Gastrocnemius medialis (tissue), 4 donors: ENCODE measurements at regions not wholly inside any gene's neighbourhood (a gene's known extent, or its start where the extent isn't known, plus 50 kb on each side); places are given as distances from the start of the nearest gene placed in this dataset.

Source experiments
- ATAC-seq, 2 donors: fragments of 150-250 bp; one replicate each; pipeline ENCODE4 v1.9.1; 2016
- DNase-seq, 2 donors: peaks; one replicate each; pipeline ENCODE4 v3.0.0-alpha.2; 2019
- H3K27ac ChIP-seq, 4 donors: fragments of 200-600 bp; sonication (generic); 1 replicate in 1 of 4; 2 replicates in 3 of 4; pipeline ENCODE4 v1.5.1; 2016 to 2018; ENCODE audit warnings: mild to moderate bottlenecking in 2 of 4, moderate library complexity in 1 of 4
- H3K27me3 ChIP-seq, 3 donors: fragments of 200-600 bp; sonication (generic) in 2 of 3; 1 replicate in 1 of 3; 2 replicates in 2 of 3; pipeline versions ENCODE4 v1.5.1 to v1.6.0; 2016 to 2019; ENCODE audit warnings: mild to moderate bottlenecking in 1 of 3, moderate library complexity in 1 of 3
- H3K36me3 ChIP-seq, 2 donors: fragments of 200-600 bp; sonication (generic) in 1 of 2; one replicate each; pipeline ENCODE4 v1.5.1; 2017 to 2018
- H3K4me1 ChIP-seq, 2 donors: fragments of 200-600 bp; sonication (generic) in 1 of 2; one replicate each; pipeline ENCODE4 v1.5.1; 2016 to 2017; ENCODE audit warnings: mild to moderate bottlenecking in 2 of 2
- H3K4me3 ChIP-seq, 4 donors: fragments of 200-600 bp; sonication (generic) in 3 of 4; 1 replicate in 1 of 4; 2 replicates in 3 of 4; pipeline ENCODE4 v1.5.1; 2016 to 2019; ENCODE audit warnings: mild to moderate bottlenecking in 2 of 4
- H3K9me3 ChIP-seq, 3 donors: fragments of 200-600 bp; sonication (generic) in 2 of 3; 1 replicate in 1 of 3; 2 replicates in 2 of 3; pipeline ENCODE4 v1.5.1; 2016 to 2019
- POLR2A ChIP-seq, 2 donors: fragments of 450-650 bp; IDR thresholded peaks; one replicate each; pipeline ENCODE4 v1.6.1; 2017; ENCODE audit warnings: antibody characterized with exemption in 2 of 2, mild to moderate bottlenecking in 2 of 2, moderate library complexity in 2 of 2
- in situ Hi-C, 4 donors: fragments of 200-750 bp; cut with MboI; loops; one replicate each; pipeline versions ENCODE4 v1.15.0 to v1.8.0; 2017; ENCODE audit warnings: low sequenced_read_pairs in 4 of 4
- intact Hi-C: fragments of 100-400 bp; cut with DNase I; formaldehyde crosslinking; loops from one replicate; pipeline ENCODE4 v1.15.1; 2023; ENCODE audit warnings: low total_unique reads
- TF ChIP-seq, protein P1 (sequence below), 5 experiments: fragments of 450-650 bp in 3 of 5; fragments of 200-600 bp in 2 of 5; sonication (generic) in 2 of 5; IDR thresholded peaks in 4 of 5; conservative IDR thresholded peaks in 1 of 5; 1 replicate in 4 of 5; 2 replicates in 1 of 5; pipeline ENCODE4 v1.5.1; 2016 to 2019; ENCODE audit warnings: antibody characterized with exemption in 5 of 5, mild to moderate bottlenecking in 3 of 5, moderate library complexity in 3 of 5

DNA sequence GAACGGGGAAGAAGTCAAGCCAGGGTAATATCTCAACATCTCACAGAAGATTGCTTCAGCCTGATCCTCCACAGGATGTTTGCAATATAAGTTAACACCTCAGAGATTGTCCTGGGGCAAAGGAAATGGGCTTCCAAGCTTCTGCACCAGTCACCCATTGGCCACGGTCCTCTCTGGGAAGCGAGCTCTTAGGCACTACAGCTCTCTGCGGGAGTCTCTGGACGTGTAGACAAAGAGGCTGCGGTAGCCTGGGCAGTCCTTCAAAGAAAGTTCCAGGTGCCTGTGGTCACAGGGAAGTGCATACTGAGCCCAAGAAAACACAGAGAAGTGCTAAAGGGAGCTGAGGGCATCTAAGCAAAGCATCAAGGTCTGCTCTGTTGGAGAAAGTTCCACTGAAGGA lies 805.7 kb downstream of the DIAPH3 start:
- TF ChIP-seq, protein P1, sequence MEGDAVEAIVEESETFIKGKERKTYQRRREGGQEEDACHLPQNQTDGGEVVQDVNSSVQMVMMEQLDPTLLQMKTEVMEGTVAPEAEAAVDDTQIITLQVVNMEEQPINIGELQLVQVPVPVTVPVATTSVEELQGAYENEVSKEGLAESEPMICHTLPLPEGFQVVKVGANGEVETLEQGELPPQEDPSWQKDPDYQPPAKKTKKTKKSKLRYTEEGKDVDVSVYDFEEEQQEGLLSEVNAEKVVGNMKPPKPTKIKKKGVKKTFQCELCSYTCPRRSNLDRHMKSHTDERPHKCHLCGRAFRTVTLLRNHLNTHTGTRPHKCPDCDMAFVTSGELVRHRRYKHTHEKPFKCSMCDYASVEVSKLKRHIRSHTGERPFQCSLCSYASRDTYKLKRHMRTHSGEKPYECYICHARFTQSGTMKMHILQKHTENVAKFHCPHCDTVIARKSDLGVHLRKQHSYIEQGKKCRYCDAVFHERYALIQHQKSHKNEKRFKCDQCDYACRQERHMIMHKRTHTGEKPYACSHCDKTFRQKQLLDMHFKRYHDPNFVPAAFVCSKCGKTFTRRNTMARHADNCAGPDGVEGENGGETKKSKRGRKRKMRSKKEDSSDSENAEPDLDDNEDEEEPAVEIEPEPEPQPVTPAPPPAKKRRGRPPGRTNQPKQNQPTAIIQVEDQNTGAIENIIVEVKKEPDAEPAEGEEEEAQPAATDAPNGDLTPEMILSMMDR (IDR thresholded peaks at IDR 0.05 in 4 of 5, conservative IDR thresholded peaks at IDR 0.05 in 1 of 5) = no peak
- no peak for TF ChIP-seq POLR2A (IDR thresholded peaks at IDR 0.05)
- H3K27ac ChIP-seq = no peak overlapping the region
- in situ Hi-C loops = no loop called here
- no peaks in the 10 kb centered on the region for H3K27me3 ChIP-seq
- DNase-seq (no peak), ATAC-seq (no peak)
- no peaks in the 10 kb centered on the region for H3K9me3 ChIP-seq
- no peaks in the 10 kb centered on the region for H3K4me1 ChIP-seq
- intact Hi-C loops = no loop called here
- no peak overlapping the region for H3K4me3 ChIP-seq
- H3K36me3 ChIP-seq = no peaks in the 10 kb centered on the region

DNA sequence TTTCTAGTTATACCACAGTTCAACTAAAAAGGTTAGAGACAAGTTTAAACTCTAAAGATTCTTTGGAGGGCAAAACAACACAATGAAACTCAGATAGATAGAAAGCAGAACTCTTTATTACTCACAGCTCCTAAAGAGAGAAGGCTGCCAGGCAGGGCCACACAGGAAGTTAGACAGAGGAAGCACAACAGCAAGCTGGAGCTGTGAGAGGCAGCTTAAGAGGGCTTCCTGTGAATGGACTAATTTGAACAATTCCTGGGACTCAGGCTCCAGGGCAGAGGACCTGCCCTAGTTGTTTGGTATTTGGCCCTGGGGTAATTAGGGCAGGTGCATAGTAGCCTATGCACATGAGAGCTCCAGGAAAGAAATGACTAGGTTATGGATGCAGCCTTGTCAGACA lies 803.6 kb downstream of the DIAPH3 start:
- no peaks in the 10 kb centered on the region for H3K27me3 ChIP-seq
- intact Hi-C loops = no loop called here
- no peak overlapping the region for H3K27ac ChIP-seq
- in situ Hi-C loops = no loop called here
- ATAC-seq = no peak
- H3K4me3 ChIP-seq = no peak overlapping the region
- no peak for DNase-seq
- TF ChIP-seq, protein P1 (IDR thresholded peaks at IDR 0.05 in 4 of 5, conservative IDR thresholded peaks at IDR 0.05 in 1 of 5) = no peak
- no peak for TF ChIP-seq POLR2A (IDR thresholded peaks at IDR 0.05)
- H3K9me3 ChIP-seq = no peaks in the 10 kb centered on the region
- no peaks in the 10 kb centered on the region for H3K36me3 ChIP-seq
- H3K4me1 ChIP-seq = no peaks in the 10 kb centered on the region

DNA sequence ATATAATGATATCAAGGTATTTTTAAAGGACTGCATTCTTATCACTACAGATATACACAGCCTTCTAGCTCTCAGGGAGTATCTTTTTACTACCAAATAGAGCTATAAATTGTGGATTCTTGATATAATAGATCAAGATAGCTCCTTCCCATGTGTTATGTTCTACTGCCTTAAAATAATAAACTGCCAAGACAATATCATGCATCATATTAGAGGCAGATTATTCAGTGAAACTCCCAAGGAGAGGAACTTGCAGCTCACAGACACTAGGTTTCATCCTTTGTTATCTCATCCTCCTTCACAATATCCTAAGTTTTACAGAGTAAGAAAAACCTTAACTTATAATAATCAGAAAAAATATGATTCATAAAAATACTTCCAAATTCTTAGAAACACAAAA lies 802.8 kb downstream of the DIAPH3 start:
- intact Hi-C loops (no loop called here), in situ Hi-C loops (no loop called here)
- no peaks in the 10 kb centered on the region for H3K27me3 ChIP-seq
- no peak overlapping the region for H3K27ac ChIP-seq
- no peaks in the 10 kb centered on the region for H3K36me3 ChIP-seq
- no peak overlapping the region for H3K4me3 ChIP-seq
- no peaks in the 10 kb centered on the region for H3K9me3 ChIP-seq
- DNase-seq = no peak
- no peak for TF ChIP-seq POLR2A (IDR thresholded peaks at IDR 0.05)
- TF ChIP-seq, protein P1 (IDR thresholded peaks at IDR 0.05 in 4 of 5, conservative IDR thresholded peaks at IDR 0.05 in 1 of 5) = no peak
- no peaks in the 10 kb centered on the region for H3K4me1 ChIP-seq
- no peak for ATAC-seq

- Histone ChIP-seq H3K36me3 (no peaks in the 10 kb centered on the region), H3K9me3 (no peaks in the 10 kb centered on the region), H3K4me1 (no peaks in the 10 kb centered on the region), H3K27me3 (no peaks in the 10 kb centered on the region), H3K27ac (no peak overlapping the region), H3K4me3 (no peak overlapping the region)
- in situ Hi-C loops = no loop called here
- no peak for ATAC-seq
- TF ChIP-seq POLR2A (IDR thresholded peaks at IDR 0.05) = no peak
- TF ChIP-seq, protein P1 (IDR thresholded peaks at IDR 0.05 in 4 of 5, conservative IDR thresholded peaks at IDR 0.05 in 1 of 5) = no peak
- intact Hi-C loops = no loop called here
- DNase-seq = no peak
These were observed 800.4 kb downstream of the DIAPH3 start for GRCh38 chr13:59363313-59363712.

DNA sequence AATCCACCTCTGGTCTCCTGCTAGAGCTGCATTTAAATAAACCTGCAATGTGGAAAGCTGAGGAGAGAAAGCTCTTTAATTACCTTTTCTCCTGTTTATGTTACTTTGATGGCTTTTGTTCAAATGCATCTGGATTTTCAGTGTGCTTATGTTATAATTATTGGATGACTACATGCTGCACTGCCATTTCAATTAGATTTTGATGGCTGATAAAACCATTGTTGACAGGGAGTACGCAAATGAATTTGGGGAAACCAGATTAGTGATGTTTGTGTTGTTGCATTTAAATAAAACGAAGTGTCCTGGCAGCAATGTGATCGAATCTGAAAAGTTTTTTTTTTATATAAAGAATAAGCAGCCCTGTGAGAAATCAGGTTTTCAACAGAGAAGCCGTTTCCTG lies 799.8 kb downstream of the DIAPH3 start:
- in situ Hi-C loops (no loop called here), intact Hi-C loops (no loop called here)
- Histone ChIP-seq H3K9me3 (no peaks in the 10 kb centered on the region), H3K4me3 (no peak overlapping the region), H3K4me1 (no peaks in the 10 kb centered on the region), H3K27me3 (no peaks in the 10 kb centered on the region), H3K36me3 (no peaks in the 10 kb centered on the region), H3K27ac (no peak overlapping the region)
- no peak for TF ChIP-seq POLR2A (IDR thresholded peaks at IDR 0.05)
- TF ChIP-seq, protein P1 (IDR thresholded peaks at IDR 0.05 in 4 of 5, conservative IDR thresholded peaks at IDR 0.05 in 1 of 5) = no peak
- ATAC-seq (no peak), DNase-seq (no peak)
